ENCODE measurements at regions not wholly inside any gene's neighbourhood (a gene's known extent, or its start where the extent isn't known, plus 50 kb on each side); places are given as distances from the start of the nearest gene placed in this dataset.

DNA sequence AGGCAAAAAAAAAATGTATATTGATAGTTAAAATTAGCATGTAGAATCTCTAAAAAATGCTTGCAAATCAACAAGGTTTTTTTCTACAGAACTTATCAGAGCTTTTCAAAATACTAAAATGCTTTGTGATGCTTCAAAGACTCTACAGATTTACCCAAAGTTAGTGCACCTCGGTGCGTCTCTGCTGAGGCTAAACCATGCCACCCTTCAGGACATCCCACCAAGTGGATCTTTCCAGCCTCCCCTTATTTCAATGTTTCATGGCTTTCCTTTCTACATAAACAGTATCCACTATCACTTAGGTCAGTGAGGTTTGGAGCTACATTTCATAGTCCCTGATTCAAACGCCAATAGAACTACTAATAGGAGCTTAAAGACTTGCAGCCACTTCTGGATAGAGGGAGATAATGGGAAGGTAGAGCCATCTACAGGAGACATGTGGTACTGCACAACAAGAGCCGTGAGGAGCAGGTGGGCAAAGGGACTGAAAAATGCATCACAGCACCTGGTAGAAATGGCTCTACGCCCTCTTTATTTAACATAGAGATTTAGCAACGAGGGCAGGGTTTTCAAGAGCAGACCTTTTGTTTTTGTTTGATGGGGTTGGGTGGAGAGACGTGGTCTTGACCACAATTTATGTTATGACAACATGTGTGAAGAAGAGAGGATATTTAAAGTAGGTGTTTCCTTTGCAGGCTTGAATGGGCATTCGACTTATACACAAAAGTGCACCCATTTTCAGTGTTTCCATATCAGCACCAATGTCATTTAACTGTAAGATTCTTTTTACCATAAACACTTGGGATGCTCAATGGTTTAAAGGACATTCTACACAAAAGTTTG is 56.1 kb upstream of the SLC35G4 start:
- peak; percentile 42 for DNase-seq (ENCODE audit: low spot score)

DNA sequence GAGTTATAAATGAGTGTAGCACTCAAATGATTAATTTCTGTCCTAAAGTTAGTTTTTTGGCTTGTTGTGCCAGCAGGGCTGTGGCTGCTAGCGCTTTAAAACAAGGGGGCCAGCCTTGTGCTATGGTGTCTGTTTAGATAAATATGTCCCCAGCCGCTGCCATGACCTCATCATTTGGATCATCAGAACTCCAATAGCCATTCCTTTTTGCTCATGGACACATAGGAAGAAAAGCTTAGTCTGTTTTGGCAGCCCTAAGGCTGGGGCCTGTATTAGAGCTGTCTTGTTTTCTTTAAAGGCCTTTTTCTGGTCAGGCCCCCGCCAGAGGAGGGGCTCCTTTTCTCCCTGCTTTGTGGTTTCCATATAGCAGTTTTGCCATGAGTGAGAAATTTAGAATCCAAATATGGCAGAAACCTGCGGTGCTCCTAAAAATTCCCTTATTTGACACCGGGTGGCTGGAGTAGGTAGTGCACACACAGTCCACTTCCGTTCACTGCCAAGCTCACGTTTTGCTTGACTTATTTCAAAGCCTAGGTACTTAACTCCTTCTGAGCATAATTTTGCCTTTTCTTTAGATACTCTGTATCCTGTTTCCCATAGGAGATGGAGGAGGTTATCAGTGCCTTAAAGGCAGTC is 60.4 kb upstream of the SLC35G4 start:
- no peak for DNase-seq (ENCODE audit: low spot score)

DNA sequence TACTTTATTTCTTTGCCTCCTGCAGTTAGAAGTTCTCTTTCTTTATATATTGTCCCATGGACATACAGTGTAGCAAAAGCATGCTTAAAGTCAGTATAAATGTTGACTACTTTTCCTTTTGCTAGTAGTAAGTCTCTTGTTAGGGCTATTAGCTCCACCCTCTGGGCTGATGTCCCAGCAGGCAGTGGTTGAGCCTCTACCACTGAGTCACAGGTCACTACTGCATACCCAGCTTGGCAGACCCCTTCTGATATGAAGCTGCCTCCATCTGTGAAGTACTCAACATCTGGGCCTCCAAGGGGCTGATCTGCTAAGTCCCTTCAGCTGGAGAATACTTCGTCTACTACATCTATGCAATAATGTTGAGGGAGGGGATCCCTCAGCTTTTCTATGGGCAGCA is 61.0 kb upstream of the SLC35G4 start:
- DNase-seq (ENCODE audit: low spot score), result no peak

DNA sequence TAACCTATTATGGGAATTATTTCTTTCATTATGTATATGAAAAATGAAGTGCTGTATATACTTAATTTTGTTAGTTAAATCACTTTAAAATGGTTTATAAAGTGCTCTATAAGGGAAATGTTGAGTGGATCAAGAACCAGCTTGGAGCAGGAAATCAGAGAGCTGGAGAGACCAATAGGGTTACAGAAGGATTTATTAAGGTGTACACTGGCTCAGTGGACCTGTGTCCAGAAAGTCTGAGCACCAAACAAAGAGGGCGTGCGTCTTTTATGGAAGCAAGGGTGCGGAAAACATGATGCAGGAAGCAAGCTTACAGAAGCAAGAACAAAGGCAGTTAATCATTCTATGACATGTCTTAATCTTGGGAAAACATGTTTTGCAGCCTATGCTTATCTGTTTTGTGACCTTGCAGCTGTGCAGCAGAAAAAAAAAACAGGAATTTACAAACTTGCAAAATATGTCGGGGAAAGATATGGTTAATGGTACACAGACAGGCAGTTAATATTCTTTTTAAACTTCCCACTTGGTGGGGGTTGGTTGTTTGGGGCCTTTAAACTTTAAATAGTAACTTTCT is 65.2 kb upstream of the SLC35G4 start:
- DNase-seq (ENCODE audit: low spot score), result no peak

DNA sequence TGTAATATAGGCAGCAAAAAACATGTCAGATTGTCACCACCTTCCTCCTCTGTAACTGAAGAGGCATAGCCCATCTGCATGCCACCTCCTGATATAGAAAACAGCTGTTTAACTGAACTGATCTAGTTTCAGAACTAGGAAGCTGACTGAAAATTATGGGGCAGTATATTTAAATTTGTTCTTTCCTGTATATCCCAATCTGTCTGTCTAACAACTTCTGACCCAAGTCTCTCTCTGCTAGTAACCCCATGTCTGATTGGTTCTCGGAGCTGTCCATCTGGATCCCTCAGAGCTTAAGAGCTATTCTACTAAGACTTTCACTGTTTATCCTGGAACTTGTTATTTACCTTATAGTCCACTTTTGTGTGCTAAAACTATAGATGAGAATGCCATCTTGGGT is 68.2 kb upstream of the SLC35G4 start:
- no peak for DNase-seq (ENCODE audit: low spot score)

DNA sequence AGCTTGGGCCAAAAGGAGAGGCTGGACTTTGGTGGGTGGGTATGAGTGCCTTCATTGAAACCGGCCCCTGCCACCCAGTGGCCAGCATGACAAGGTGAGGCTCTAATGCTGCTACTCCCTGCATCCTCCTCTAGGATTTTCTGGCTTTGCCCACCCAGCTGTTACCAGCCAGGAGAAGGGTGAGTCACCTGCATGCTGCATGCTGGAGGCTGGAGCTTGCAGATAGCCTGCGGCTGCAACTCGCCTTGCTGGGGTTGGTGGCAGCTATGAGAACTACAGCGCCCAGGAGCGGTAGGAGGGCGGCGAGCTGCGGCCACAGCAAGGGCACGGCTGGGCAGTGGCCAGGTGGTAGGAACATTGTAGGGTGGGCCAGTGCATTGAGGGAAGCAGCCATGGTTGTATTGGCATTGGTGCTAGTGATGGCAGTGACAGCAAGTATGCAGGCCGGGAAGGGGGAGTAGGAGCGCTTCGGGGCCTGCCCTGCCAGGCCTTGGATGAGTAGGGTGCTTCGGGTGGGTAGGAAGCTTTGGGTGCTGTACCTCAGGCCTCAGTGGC is 75.4 kb upstream of the SLC35G4 start:
- DNase-seq (ENCODE audit: low spot score), result no peak

DNA sequence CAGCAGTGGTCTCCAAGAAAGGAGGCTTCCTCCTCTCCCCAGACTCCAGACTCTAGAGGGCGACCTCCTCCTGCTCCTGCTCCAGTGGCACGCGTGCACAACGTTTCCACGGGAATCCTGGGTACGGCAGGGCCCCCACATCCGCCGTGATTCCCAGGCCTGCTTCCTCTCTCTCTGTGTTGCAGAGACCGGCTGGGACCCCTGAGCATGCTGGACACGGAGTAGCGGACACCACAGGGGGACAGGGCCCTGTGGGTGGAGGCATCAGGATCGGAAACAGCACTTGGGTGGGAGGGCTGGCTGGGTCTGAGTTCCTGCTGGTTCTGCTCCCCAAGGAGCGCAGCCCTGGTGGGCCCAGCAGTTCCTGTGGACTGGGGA is 75.9 kb upstream of the SLC35G4 start:
- no peak for DNase-seq (ENCODE audit: low spot score)

DNA sequence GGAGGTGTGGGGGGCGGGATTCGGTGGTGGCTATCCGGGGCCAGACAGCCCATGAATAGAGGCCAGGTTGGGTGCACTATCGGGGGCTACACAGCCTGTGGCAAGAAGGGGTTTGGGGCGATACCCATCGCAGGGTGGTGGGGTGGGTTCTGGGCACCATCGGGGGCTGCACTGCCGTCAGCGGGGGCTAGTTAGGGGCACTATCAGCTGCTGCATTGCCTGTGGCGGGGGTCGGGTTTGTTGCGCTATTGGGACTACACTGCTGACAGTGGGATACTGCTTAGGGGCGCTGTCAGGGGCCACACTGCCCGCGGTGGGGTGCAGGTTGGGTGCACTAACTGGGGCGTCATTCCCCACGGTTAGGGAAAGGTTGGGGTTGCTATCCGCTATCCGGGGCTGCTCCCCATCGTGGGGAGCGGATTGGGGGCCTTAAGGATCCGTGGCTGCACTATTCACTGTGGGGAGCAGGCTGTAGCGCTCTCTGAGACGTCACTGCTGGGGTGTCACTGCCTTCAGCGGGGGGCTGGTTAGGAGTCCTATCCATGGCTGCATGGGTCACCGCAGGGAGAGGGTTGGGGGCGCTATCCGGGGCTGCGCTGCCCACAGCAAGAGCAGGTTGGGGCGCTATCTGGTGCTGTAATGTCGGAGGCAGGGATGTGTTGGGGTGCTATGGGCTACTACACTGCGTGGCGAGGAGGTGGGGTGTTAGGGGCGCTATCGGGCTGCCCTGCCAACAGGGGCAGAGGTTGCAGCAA is 76.5 kb upstream of the SLC35G4 start:
- DNase-seq (ENCODE audit: low spot score), result no peak

DNA sequence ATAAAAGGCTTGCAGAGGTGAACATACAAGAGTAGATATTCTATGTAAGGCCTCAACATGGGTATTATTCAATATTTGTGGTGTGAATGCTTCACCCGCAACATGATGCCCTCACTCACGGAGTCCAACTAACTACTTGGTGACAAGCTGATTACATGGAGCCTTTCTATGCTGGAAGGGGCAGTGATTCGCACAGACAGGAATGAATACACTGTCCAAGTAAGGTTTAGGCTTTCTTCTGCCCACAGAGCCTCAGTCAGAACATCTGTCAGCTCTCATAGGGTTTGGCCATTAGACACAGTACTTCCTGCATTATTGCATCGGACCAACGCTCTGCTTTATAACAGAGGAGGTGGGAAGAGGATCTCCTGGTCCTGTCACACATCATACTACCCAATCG is 80.3 kb upstream of the SLC35G4 start:
- DNase-seq (ENCODE audit: low spot score), result no peak

DNA sequence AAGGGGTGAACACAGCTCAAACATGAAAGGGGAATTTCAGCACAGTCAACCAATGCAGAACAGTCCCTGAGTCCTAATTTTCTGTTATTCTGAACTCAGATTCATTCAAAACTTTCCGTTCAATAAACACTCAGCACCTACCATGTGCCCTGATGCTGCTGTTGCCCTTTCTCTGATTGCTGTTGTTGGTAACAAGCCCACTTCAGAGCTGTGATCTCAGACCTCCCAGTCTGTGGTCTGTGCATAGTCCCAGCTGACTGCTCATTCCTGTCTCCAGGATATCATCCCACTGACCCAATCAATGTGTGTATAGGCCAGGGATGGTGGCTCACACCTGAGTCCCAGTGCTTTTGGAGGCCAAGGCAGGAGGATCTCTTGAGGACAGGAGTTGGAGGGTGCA is 82.7 kb upstream of the SLC35G4 start:
- DNase-seq (ENCODE audit: low spot score), result no peak

DNA sequence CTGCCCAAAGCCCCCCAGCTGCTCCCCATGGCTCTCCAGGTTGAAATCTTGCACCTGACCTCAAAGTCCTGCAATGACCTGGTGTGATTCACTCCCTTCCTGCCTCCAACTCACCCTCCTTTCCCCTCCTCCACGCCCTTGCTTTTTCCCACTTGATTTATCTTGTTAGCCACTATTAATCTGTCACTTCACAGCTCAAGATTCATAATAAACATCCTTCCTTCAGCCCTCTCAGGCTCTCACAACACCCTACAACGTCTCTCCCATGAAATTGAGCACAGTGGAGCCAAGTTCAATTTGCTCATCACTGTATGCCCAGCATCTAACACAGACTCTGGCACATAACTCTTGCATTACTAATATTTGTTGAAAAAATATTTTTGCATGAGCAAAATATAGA is 85.6 kb upstream of the SLC35G4 start:
- DNase-seq (ENCODE audit: low spot score), result no peak

DNA sequence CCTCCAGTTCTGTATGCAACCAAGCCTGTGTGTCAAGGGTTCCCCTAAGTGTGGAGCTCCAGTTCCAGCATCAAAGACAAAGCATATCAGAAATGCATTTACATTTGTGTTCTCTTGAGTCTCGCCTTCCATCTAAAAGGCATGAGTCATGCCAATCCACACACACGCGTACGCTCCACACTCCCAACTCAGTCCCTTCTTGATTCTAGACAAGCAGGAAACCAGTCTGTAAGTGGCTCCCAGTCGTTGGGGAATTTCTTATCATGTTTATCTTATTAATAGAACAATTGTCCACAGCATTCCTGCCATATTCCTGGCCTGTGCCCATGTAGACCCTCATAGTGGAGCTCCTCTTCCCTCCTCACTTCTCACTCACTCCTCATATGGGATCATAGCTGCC is 86.4 kb upstream of the SLC35G4 start:
- no peak for DNase-seq (ENCODE audit: low spot score)

DNA sequence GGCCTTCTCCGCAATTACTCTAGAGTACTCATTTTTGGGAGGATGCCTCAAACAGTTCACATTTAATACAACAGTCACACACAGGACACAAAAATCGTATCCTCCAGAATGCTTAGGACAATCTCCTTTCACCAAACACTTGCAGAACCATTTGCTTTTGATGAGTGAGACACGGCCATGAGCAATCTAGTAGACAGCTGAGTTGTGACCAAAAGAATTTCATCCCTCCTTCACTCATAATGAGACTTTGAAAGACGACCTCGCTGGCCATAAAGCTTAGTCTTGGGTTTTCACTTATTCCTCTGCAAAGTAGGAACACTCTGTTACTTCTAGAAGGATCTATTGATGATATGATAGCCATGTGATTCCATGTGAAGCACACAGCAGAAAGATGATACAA is 87.5 kb upstream of the SLC35G4 start:
- DNase-seq (ENCODE audit: low spot score), result no peak

DNA sequence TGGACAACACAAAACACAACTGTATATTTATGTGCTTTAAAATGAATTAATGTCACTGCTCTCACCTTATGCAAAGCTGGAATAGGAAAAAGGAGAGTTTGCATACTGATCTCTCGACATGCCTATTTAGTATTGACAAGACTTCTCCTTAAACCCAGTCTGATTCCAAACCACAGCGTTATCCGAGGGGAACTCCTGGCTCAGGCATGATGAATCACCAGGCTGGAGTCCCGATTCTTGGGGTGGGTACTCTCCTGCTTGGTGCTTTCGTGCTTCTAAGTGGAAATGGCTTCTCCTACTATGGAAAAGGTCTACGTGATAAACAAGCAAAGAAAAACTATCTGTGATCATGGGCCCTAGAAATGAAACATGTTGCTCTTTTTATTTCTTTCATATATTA is 88.9 kb upstream of the SLC35G4 start:
- DNase-seq (ENCODE audit: low spot score), result no peak

DNA sequence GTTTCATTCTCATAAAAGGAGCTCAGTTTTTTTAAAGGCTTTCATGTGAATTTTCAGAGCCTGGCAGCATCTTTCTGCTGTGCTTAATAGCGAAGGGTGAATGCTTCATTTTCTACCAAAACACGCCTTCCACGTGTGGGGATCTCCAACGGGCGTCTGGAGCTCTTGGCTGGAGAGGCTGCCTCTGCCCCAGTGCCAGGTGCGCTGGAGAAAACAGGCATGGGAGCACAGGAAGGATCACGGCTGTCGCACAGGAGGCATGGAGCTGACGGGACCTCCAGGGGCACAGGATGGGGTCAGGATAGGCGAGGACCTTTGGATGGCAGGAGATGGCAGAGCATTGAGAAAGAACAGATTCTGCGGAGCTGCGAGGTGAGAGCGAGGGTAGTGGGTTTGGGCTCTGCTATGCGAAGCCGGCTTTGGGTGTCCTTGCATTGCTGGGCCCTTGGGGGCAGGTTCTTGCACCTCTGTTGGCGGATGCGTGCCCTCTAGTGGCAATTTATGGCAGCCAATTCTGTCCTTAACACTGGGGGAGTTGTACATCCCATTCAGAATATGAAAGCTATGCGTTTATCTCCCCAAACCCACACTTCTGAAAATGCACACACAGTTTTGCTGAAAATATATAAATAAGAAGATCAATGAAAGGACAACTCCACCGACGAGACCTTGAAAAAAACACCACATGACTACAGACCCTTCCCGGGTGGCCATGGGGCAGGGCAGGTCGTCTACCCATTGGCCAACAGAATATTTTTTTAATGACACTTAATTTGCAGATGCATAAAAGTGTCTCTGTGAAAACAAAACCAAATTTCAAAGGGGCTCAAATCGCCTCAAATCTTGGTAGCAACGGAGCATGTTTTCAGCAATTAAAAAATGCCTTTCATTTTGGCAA is 90.4 kb upstream of the SLC35G4 start:
- peak; percentile 21 for DNase-seq (ENCODE audit: low spot score)

DNA sequence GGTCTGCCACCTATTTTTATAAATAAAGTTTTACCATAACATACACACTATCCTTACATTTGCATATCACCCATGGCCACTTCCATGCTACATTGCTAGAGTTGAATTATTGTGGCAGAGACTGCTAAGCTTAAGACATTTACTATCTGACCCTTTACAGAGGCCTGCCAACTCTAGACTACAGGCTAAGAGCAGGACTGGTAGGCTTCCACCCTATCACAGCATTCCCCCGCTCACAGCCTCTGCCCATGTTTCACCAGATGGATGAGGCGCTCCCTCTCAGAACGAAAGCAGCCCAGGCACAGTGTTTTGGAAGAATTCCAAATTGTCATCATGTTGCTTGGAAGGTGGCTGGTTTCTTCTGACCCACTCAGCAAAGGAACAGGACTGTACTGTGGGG is 91.7 kb upstream of the SLC35G4 start:
- no peak for DNase-seq (ENCODE audit: low spot score)

DNA sequence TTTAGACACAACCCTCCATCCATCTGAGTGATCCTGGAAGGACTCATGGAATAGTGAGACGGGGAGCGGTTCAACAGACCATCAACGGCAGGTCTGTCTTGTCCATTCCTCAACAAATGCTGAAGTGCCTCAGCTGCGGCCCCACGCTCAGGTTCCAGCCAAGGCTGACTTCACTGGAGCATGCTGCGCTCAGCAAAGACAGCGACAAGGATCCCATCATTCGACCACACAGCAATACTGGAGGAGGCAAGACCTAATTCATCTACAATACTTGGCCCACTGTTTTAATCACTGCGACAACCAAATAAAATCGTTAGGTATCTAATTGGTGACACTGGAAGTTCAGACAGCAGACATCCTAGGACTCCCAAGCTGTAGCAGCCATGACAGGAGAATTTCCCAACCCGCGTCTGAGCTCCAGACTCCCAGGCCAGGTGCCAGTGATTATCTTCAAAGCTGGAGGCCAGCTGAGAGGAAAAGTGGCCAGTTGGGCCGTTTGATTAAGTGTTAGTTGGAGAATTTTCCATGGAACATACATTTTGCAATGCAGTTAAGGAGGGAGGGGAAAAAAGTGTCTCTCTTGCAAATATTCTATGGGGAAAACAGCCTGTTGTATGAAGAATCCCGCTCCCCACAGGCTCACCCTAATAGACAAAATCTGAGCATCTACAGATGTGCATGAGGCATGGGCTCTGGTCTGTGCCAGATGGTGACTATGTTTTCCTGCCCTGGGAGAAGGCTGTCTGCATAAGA is 92.5 kb upstream of the SLC35G4 start:
- no peak for DNase-seq (ENCODE audit: low spot score)

DNA sequence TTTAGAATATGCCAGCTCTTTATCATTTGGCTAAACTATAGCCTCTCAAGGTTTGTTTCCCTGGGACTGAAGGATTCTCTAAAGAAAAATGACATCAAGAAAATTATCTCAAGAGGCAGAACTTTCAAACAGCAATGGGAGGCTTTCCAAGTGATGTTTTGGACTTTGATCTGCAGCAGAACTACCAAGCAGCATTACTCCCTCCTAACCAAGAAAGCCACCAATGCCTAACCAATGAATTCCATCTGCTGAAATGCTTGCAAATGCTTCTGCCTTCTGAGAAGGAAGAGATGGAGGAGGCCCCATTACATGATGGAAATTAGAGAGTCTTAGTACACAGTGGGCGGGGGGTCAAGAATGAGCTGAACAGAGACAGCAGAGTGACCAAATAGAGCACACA is 95.1 kb upstream of the SLC35G4 start:
- no peak for DNase-seq (ENCODE audit: low spot score)

DNA sequence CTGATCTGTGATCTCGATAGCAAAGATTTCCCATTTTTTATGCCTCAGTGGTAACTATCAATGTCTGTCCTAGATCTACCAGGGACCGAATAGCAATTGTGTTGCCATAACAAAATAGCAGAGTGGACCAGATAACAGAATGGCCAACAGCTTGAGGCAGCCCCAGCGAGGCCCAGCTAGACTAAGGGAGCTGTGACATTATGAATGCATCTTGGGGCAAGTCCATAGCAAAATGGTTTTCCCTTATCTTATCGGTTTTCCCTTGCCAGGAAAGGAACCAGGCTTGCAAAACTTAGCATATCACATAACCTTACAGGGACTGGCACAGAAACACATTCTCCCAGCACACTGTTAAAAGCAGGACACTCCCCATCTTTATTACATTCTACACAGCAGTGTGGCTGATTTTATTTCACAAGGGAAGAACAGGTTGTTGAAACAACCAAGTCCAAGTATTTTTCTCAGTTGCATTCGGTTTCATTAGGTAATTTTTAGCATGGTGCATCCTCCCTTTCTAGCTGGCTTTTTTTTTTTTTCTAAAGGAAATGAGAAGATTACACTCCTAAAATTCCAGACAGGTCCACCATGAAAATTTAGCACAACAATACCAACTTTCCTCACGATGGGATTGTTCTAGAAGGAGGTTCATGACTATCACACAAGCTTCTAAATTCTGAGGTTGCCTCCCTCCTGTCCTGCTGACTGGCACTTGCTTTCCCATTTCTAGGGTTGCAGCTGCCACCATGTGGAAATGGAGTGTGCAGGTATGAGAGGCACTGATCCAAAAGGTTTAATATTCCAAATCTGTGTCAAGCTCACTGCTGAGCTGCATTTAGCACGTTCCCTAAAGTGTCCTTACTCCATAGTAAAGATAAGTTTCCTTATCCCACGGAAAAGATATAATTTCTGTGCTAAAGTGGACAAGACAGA is 97.0 kb upstream of the SLC35G4 start:
- DNase-seq (ENCODE audit: low spot score), result no peak

All from hematopoietic multipotent progenitor cell treated with erythropoietin and hydrocortisone succinate and interleukin-3 and kit ligand, for 15 days (in vitro differentiated cells).